NCI-H1105 (cell line): ENCODE measurements at regions not wholly inside any gene's neighbourhood (a gene's known extent, or its start where the extent isn't known, plus 50 kb on each side); places are given as distances from the start of the nearest gene placed in this dataset.
"Not testable (repeated sequence)": the region's sequence is repeated elsewhere in the genome, so short reads cannot be mapped to it uniquely, and the experiment has no call there.

Experiments
- DNase-seq: peaks from one replicate; lab custom pipeline; 2025; lab: John Stamatoyannopoulos, UW

GRCh38 chr6:50962213-50962759, 143.6 kb downstream of the TFAP2B start:
- DNase-seq, result no peak

GRCh38 chr6:50963952-50964351, 145.3 kb downstream of the TFAP2B start:
- DNase-seq, result no peak

- DNase-seq, result no peak
Observed at GRCh38 chr6:50965495-50965894, 146.8 kb downstream of the TFAP2B start.

- no peak for DNase-seq
Observed at GRCh38 chr6:50966532-50966931, 147.9 kb downstream of the TFAP2B start.

- no peak for DNase-seq
Observed at GRCh38 chr6:50966986-50967385, 148.3 kb downstream of the TFAP2B start.

GRCh38 chr6:50968246-50968645, 149.6 kb downstream of the TFAP2B start:
- not testable (repeated sequence) for DNase-seq

- no peak for DNase-seq
Observed at GRCh38 chr6:50970908-50971307, 152.2 kb downstream of the TFAP2B start.

- no peak for DNase-seq
Observed at GRCh38 chr6:50973464-50973863, 154.8 kb downstream of the TFAP2B start.

- DNase-seq, result no peak
Observed at GRCh38 chr6:50974319-50974718, 155.6 kb downstream of the TFAP2B start.

GRCh38 chr6:50975216-50975615, 156.5 kb downstream of the TFAP2B start:
- no peak for DNase-seq

GRCh38 chr6:50976907-50977306, 158.2 kb downstream of the TFAP2B start:
- DNase-seq, result no peak

GRCh38 chr6:50977796-50978195, 159.1 kb downstream of the TFAP2B start:
- no peak for DNase-seq

- DNase-seq, result no peak
Observed at GRCh38 chr6:50978380-50979170, 159.9 kb downstream of the TFAP2B start.

- DNase-seq, result peak; percentile 22
Observed at GRCh38 chr6:50979171-50979525, 160.5 kb downstream of the TFAP2B start.

GRCh38 chr6:50984135-50984534, 165.5 kb downstream of the TFAP2B start:
- no peak for DNase-seq

GRCh38 chr6:50986319-50986718, 167.6 kb downstream of the TFAP2B start:
- no peak for DNase-seq

- no peak for DNase-seq
Observed at GRCh38 chr6:50989123-50989522, 170.5 kb downstream of the TFAP2B start.

- DNase-seq, result no peak
Observed at GRCh38 chr6:50990750-50991446, 172.2 kb downstream of the TFAP2B start.

GRCh38 chr6:50992232-50992631, 173.6 kb downstream of the TFAP2B start:
- no peak for DNase-seq

GRCh38 chr6:50992704-50993625, 174.3 kb downstream of the TFAP2B start:
- no peak for DNase-seq

GRCh38 chr6:50993941-50994720, 175.5 kb downstream of the TFAP2B start:
- no peak for DNase-seq
